Loucy (cell line): ENCODE measurements at regions not wholly inside any gene's neighbourhood (a gene's known extent, or its start where the extent isn't known, plus 50 kb on each side); places are given as distances from the start of the nearest gene placed in this dataset.

Experiments used
- EZH2phosphoT487 ChIP-seq: fragments of 200-600 bp; IDR thresholded peaks from 2 replicates; pipeline ENCODE4 v1.6.1; 2018; ENCODE audit warnings: antibody characterized with exemption, mild to moderate bottlenecking, moderate library complexity, borderline replicate concordance
- TF ChIP-seq, protein P1 (sequence below): fragments of 200-600 bp; sonication (generic); conservative IDR thresholded peaks from 2 replicates; pipeline ENCODE4 v1.5.1; 2014; ENCODE audit warnings: mild to moderate bottlenecking, antibody characterized with exemption, low read length

DNA sequence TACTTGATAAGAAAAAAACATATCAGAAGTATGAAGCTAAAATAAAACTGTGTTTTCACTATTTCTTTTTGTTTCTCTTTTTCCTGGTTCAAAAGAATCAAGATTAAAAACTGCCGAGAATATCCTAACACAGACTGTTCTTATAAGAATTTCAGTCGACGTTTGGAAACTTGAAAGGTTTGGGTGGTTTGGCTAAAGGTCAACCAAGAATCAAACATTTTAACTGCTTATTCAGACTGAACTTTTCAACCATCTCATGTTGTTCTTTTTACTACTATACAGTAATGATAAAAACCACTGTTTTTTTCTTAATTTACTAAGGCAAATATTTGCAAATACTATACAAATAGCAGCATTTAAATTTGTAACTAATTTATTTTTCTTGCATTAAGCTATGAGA lies 308.5 kb upstream of the TFPI start:
- TF ChIP-seq, protein P1, sequence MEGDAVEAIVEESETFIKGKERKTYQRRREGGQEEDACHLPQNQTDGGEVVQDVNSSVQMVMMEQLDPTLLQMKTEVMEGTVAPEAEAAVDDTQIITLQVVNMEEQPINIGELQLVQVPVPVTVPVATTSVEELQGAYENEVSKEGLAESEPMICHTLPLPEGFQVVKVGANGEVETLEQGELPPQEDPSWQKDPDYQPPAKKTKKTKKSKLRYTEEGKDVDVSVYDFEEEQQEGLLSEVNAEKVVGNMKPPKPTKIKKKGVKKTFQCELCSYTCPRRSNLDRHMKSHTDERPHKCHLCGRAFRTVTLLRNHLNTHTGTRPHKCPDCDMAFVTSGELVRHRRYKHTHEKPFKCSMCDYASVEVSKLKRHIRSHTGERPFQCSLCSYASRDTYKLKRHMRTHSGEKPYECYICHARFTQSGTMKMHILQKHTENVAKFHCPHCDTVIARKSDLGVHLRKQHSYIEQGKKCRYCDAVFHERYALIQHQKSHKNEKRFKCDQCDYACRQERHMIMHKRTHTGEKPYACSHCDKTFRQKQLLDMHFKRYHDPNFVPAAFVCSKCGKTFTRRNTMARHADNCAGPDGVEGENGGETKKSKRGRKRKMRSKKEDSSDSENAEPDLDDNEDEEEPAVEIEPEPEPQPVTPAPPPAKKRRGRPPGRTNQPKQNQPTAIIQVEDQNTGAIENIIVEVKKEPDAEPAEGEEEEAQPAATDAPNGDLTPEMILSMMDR: no peak
- TF ChIP-seq EZH2phosphoT487: no peak
